ENCODE measurements at regions not wholly inside any gene's neighbourhood (a gene's known extent, or its start where the extent isn't known, plus 50 kb on each side); places are given as distances from the start of the nearest gene placed in this dataset.

- H2BK15ac ChIP-seq (ENCODE audit: low read depth, low read length): no peak overlapping the region
- no peak overlapping the region for H2AFZ ChIP-seq (ENCODE audit: low read length)
- no peak for DNase-seq
- Mint-ChIP-seq H3K36me3 (ENCODE audit: insufficient read depth in 1 of 3, low read depth in 3 of 3) (peaks cover 0 to 3% (median 0%) of the 10 kb centered on the region in 3 experiments; a peak in 1 of 7 replicates), H3K27me3 (ENCODE audit: low read depth) (no peaks in the 10 kb centered on the region), H3K27ac (no peak overlapping the region), H3K4me3 (no peak overlapping the region), H3K4me1 (peaks cover 0 to 4% of the 10 kb centered on the region in 2 experiments; a peak in 1 of 4 replicates), H3K9me3 (no peaks in the 10 kb centered on the region; a peak in 1 of 5 replicates)
- H3K27ac ChIP-seq (ENCODE audit: insufficient read length, low read depth, low read length): no peak overlapping the region
- H3K9ac ChIP-seq (ENCODE audit: extremely low read depth, insufficient read length, low read length): no peak overlapping the region
- H3K4me1 ChIP-seq (ENCODE audit: insufficient read depth, low read length): no peaks in the 10 kb centered on the region
- no peaks in the 10 kb centered on the region for H3K79me1 ChIP-seq (ENCODE audit: insufficient read depth, low read depth, low read length, poor library complexity, severe bottlenecking)
- H4K91ac ChIP-seq (ENCODE audit: insufficient read length, low read depth, low read length): no peak overlapping the region
- H3K9me3 ChIP-seq (ENCODE audit: control insufficient read depth, low read depth, low read length): no peaks in the 10 kb centered on the region
- H3T11ph ChIP-seq (ENCODE audit: low read length): no peak overlapping the region
- no peak overlapping the region for H2BK12ac ChIP-seq (ENCODE audit: insufficient read length, low read depth, low read length)
- no peak overlapping the region for H4K5ac ChIP-seq (ENCODE audit: insufficient read length, low read depth, low read length)
- no peaks in the 10 kb centered on the region; the same call in 1 of the 2 replicates for H3K79me2 ChIP-seq (ENCODE audit: insufficient read depth, low read length)
- H3K14ac ChIP-seq (ENCODE audit: insufficient read depth, low read length): no peak overlapping the region
- H3K56ac ChIP-seq (ENCODE audit: insufficient read length, low read depth, low read length): no peak overlapping the region
- no peak overlapping the region for H4K8ac ChIP-seq (replicated peaks; ENCODE audit: insufficient read length, low read depth, low read length)
- no peak overlapping the region for H3K4me2 ChIP-seq (ENCODE audit: insufficient read depth, insufficient read length, low read length)
- TF ChIP-seq CTCF (conservative IDR thresholded peaks at IDR 0.05): no peak
- H2BK120ac ChIP-seq (ENCODE audit: low read depth, low read length, poor library complexity, severe bottlenecking): no peak overlapping the region
- H3K4ac ChIP-seq (ENCODE audit: low read depth, low read length): no peak overlapping the region
- no peaks in the 10 kb centered on the region for H3K27me3 ChIP-seq (ENCODE audit: insufficient read depth, low read length)
- H3K18ac ChIP-seq (ENCODE audit: insufficient read length, low read depth, low read length): no peak overlapping the region
- H2AK5ac ChIP-seq (ENCODE audit: insufficient read length, low read length): no peak overlapping the region
- no peak overlapping the region for H2BK20ac ChIP-seq (ENCODE audit: low read depth, low read length, poor library complexity, severe bottlenecking)
- H2BK5ac ChIP-seq (ENCODE audit: insufficient read length, low read length): no peak overlapping the region
- no peaks in the 10 kb centered on the region for H4K20me1 ChIP-seq (ENCODE audit: control insufficient read depth, insufficient read depth, insufficient read length)
- no peaks in the 10 kb centered on the region for H3K23me2 ChIP-seq (ENCODE audit: insufficient read length, low read depth, low read length, poor library complexity, severe bottlenecking)
- H3K23ac ChIP-seq (ENCODE audit: insufficient read length, low read depth, low read length): no peak overlapping the region
Observed at GRCh38 chr1:84089465-84089864, 54.6 kb upstream of the PRKACB start.

Data from H9 (cell line).